ENCODE measurements at regions not wholly inside any gene's neighbourhood (a gene's known extent, or its start where the extent isn't known, plus 50 kb on each side); places are given as distances from the start of the nearest gene placed in this dataset.

DNA sequence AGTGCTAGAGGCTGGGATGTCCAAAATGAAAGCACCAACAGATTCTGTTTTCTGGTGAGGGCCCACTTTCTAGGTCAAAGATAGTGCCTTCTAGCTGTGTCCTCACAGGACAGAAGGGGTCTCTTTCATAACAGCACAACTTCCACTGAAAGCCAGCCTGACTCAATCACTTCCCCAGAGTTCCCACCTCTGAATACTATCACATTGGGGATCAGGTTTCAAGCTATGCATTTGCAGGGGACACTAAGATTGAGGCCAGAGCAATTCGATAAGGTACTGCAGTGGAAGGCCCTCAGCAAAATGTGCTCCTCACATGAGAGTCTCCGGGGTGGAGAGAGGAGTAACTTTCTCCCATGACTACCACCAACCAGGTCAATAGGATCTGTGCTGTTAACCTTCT, 1501.5 kb downstream of the EFNB2 start:
- TF ChIP-seq POLR2A (IDR thresholded peaks at IDR 0.05): no peak
- TF ChIP-seq, protein P1, sequence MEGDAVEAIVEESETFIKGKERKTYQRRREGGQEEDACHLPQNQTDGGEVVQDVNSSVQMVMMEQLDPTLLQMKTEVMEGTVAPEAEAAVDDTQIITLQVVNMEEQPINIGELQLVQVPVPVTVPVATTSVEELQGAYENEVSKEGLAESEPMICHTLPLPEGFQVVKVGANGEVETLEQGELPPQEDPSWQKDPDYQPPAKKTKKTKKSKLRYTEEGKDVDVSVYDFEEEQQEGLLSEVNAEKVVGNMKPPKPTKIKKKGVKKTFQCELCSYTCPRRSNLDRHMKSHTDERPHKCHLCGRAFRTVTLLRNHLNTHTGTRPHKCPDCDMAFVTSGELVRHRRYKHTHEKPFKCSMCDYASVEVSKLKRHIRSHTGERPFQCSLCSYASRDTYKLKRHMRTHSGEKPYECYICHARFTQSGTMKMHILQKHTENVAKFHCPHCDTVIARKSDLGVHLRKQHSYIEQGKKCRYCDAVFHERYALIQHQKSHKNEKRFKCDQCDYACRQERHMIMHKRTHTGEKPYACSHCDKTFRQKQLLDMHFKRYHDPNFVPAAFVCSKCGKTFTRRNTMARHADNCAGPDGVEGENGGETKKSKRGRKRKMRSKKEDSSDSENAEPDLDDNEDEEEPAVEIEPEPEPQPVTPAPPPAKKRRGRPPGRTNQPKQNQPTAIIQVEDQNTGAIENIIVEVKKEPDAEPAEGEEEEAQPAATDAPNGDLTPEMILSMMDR (IDR thresholded peaks at IDR 0.05): no peak

Data from right lobe of liver (tissue), 4 donors.